Activated CD4-positive, alpha-beta T cell treated with anti-CD3 and anti-CD28 coated beads, Interleukin-2, amount 10 ng/mL, durations not matched to agents 7 days and 5 days (primary cell): ENCODE measurements at regions not wholly inside any gene's neighbourhood (a gene's known extent, or its start where the extent isn't known, plus 50 kb on each side); places are given as distances from the start of the nearest gene placed in this dataset.

Experiments used
- CTCF ChIA-PET: fragments of 350-600 bp; sonication (Branson Sonifier 250); formaldehyde crosslinking; loops from one replicate; lab custom pipeline; 2021; ENCODE audit warnings: antibody characterized with exemption; lab: Charles Lee
- POLR2A ChIA-PET: fragments of 350-600 bp; sonication (Branson Sonifier 250); formaldehyde crosslinking; loops from one replicate; lab custom pipeline; 2021; ENCODE audit warnings: antibody characterized with exemption; lab: Charles Lee
- DNase-seq: peaks from one replicate; pipeline ENCODE4 v3.0.0-alpha.2; 2020
- H3K27ac Mint-ChIP-seq: one replicate; pipeline ENCODE4 v1.8.0; 2021; ENCODE audit warnings: mild to moderate bottlenecking, moderate library complexity, mixed read lengths
- H3K27me3 Mint-ChIP-seq: one replicate; pipeline ENCODE4 v1.8.0; 2021; ENCODE audit warnings: mixed read lengths
- H3K36me3 Mint-ChIP-seq: one replicate; pipeline ENCODE4 v1.8.0; 2021; ENCODE audit warnings: low read depth, mixed read lengths
- H3K4me1 Mint-ChIP-seq: one replicate; pipeline ENCODE4 v1.8.0; 2021; ENCODE audit warnings: mixed read lengths
- H3K4me3 Mint-ChIP-seq: one replicate; pipeline ENCODE4 v1.8.0; 2021; ENCODE audit warnings: mild to moderate bottlenecking, moderate library complexity, mixed read lengths
- H3K9me3 Mint-ChIP-seq: one replicate; pipeline ENCODE4 v1.8.0; 2021; ENCODE audit warnings: mixed read lengths

DNA sequence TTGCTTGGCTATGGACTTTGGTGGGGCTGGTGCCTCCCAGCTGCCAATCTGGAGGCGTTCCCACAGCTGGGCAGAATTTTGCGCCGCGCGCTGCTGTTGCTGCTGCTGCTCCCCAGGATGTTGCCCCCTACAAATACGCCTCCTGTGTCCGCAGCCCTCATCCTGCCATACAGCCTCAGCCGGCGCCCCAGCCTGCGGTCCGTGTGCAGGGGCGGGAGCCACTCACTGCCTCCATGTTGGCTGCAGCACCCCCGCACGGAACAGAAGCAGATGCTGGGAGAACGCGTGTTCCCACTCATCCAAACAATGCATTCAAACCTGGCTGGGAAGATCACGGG is 197.7 kb upstream of the MCTP2 start:
- Mint-ChIP-seq H3K27ac (no peak overlapping the region), H3K9me3 (no peaks in the 10 kb centered on the region), H3K4me3 (no peak overlapping the region), H3K4me1 (no peaks in the 10 kb centered on the region), H3K36me3 (no peaks in the 10 kb centered on the region), H3K27me3 (peaks cover 4% of the 10 kb centered on the region)
- ChIA-PET CTCF (no interaction called here), POLR2A (no interaction called here)
- DNase-seq: no peak

DNA sequence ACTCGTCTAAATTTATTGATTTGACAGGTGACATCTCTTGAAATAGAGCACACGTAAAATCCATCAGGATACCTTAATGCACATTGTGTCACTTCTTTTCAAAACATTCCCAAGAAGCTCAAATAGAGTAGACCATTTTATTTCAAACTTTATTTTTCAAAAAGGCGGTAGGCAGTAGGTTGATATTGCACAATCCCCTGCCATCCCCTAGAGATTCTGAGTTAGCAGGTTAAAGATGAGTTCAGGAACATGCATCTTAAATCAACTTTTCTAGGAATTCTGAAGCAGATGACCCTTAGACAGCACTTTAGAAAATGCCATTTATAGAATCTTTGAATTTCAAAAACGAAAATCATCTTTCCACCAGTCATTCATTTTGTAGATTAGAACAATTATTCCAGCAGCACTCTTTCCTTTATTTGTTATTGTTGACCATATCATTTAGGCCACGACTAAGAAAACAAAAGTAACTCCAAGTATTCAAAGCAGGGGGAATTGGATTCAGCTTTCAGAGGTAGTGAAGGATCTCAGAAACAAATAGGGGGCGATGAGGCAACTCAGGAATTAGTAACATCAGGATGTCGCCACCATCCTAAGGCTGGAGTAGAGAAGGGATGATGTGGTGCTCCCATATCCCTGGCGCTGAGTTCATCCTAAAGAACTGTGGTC is 198.2 kb upstream of the MCTP2 start:
- DNase-seq: no peak
- POLR2A ChIA-PET: no interaction called here

DNA sequence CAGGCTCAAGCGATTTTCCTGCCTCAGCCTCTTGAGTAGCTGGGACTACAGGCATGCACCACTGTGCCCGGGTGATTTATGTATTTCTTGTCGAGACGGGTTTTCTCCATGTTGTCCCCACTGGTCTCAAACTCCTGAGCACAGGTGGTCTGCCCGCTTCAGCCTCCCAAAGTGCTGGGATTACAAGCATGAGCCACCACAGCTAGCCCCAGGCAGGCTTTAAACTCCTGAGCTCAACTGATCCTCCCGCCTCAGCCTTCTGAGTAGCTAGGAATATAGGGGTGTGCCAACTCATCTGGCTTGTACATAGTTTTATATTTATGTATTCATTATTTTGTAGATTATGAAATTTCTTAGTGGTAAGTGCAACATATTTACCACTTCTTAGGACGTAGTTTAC is 198.8 kb upstream of the MCTP2 start:
- Mint-ChIP-seq H3K9me3 (no peaks in the 10 kb centered on the region), H3K36me3 (no peaks in the 10 kb centered on the region), H3K27me3 (peaks cover 2% of the 10 kb centered on the region), H3K4me3 (no peak overlapping the region), H3K27ac (no peak overlapping the region), H3K4me1 (no peaks in the 10 kb centered on the region)
- ChIA-PET CTCF (no interaction called here), POLR2A (no interaction called here)
- no peak for DNase-seq

More for the DNA sequence above, 198.2 kb upstream of the MCTP2 start:
- no peaks in the 10 kb centered on the region for H3K9me3 Mint-ChIP-seq
- CTCF ChIA-PET: no interaction called here
- no peaks in the 10 kb centered on the region for H3K4me1 Mint-ChIP-seq
- H3K36me3 Mint-ChIP-seq: no peaks in the 10 kb centered on the region
- H3K27me3 Mint-ChIP-seq: peaks cover 3% of the 10 kb centered on the region
- no peak overlapping the region for H3K27ac Mint-ChIP-seq
- no peak overlapping the region for H3K4me3 Mint-ChIP-seq

DNA sequence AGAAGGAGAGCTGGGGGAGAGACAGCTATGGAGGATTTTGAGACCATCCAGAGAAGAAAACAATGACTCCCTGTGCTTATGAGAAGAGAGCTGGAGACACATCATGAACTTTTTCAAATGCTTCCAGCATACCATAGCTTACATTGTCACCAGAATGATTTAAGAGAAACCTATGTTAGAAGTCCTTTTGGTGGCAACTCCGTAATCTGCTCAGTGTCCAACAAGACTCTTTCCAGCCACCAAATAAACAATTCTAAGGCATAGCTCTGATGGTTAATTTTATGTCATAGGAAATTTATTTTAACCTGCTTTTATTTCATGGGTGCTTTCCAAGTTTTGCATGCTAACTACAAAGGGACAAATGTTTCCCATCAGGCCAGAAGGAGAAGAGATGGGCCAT is 200.3 kb upstream of the MCTP2 start:
- H3K27me3 Mint-ChIP-seq: peaks cover 2% of the 10 kb centered on the region
- H3K27ac Mint-ChIP-seq: no peak overlapping the region
- no peaks in the 10 kb centered on the region for H3K4me1 Mint-ChIP-seq
- H3K36me3 Mint-ChIP-seq: no peaks in the 10 kb centered on the region
- no peak overlapping the region for H3K4me3 Mint-ChIP-seq
- POLR2A ChIA-PET: no interaction called here
- H3K9me3 Mint-ChIP-seq: no peaks in the 10 kb centered on the region
- DNase-seq: no peak
- CTCF ChIA-PET: no interaction called here

DNA sequence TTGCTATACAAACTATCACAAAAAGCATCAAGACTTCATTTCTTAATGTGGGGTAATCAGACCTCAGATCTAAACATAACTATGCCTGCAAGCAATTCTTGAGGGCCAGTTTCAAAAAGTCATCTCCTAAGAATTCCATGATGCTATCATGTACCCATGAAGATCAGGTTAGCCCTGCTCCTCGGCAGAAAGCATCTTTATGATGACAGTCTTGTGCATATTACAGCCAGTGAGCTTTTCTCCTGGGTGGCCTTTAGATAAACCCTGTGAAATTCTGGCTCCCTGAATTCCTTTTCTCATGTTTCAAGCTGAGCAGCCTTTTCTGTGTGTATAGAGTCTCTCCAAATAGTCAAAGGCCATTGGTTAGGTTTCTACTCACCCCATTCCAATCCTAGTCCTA is 201.9 kb upstream of the MCTP2 start:
- H3K36me3 Mint-ChIP-seq: no peaks in the 10 kb centered on the region
- H3K9me3 Mint-ChIP-seq: no peaks in the 10 kb centered on the region
- no peak overlapping the region for H3K27ac Mint-ChIP-seq
- no peak for DNase-seq
- H3K4me1 Mint-ChIP-seq: no peaks in the 10 kb centered on the region
- H3K4me3 Mint-ChIP-seq: no peak overlapping the region
- H3K27me3 Mint-ChIP-seq: peaks cover 2% of the 10 kb centered on the region
- CTCF ChIA-PET: no interaction called here
- POLR2A ChIA-PET: no interaction called here

DNA sequence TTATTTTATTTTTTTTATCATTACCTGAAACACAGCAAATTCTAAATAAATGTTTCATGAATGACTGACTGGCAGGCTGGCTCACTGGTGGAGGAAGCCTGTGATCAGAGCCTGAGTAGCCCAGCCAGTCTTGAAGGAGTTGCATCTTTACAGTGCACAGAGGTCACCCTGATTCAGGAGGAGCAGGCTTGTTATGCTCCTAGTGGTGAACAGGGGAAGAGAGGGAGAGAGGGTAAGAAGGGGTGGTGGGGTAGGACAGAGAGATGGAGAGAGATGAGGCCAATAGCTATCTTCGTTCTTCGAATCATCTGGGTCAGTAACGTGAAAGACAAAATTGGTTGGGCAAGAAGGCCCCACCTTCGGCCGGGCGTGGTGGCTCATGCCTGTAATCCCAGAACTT is 202.6 kb upstream of the MCTP2 start:
- Mint-ChIP-seq H3K27me3 (peaks cover 2% of the 10 kb centered on the region), H3K9me3 (no peaks in the 10 kb centered on the region), H3K27ac (no peak overlapping the region), H3K36me3 (no peaks in the 10 kb centered on the region), H3K4me3 (no peak overlapping the region), H3K4me1 (no peaks in the 10 kb centered on the region)
- ChIA-PET POLR2A (no interaction called here), CTCF (no interaction called here)
- no peak for DNase-seq

DNA sequence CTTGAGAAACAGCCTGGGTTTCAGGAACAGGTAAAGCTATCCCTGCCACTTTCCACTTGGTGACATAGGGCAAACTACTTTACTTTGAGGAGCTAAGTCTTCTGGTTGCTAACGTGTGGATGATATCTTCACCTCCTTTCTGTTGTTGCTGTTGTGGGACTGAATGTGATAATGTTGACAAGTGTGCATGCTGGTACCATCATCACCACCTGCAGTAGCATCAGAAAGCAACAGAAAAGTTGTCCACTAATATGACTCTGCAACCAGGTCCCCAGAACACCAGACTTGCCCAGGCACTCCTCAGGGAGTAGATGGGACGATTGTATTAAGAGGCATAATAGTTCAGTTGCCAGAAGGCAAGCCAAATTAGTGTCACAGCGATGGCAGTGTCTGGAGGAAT is 203.2 kb upstream of the MCTP2 start:
- ChIA-PET CTCF (no interaction called here), POLR2A (no interaction called here)
- no peak for DNase-seq
- Mint-ChIP-seq H3K27ac (no peak overlapping the region), H3K9me3 (no peaks in the 10 kb centered on the region), H3K4me3 (no peak overlapping the region), H3K36me3 (no peaks in the 10 kb centered on the region), H3K4me1 (no peaks in the 10 kb centered on the region), H3K27me3 (peaks cover 2% of the 10 kb centered on the region)

DNA sequence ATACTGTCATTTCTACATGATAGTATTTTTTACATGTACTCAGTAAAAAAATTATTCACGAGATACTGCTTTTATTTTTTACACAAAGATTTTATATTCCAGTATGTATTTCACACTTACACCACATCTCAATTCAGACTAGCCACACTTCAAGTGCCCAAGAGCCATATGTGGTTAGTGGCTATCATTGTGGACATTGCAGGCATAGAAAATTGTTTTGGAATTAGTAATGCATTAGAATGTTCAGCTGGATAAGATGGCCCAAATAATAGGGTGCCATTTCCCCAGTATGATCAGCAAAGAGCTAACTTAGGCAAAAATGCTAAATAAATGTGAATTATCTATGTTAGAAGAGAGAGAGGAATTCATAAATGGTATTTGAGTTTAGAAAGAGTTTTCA is 203.8 kb upstream of the MCTP2 start:
- Mint-ChIP-seq H3K9me3 (no peaks in the 10 kb centered on the region), H3K4me1 (no peaks in the 10 kb centered on the region), H3K27me3 (peaks cover 2% of the 10 kb centered on the region), H3K4me3 (no peak overlapping the region), H3K36me3 (no peaks in the 10 kb centered on the region), H3K27ac (no peak overlapping the region)
- CTCF ChIA-PET: no interaction called here
- POLR2A ChIA-PET: no interaction called here
- DNase-seq: no peak

DNA sequence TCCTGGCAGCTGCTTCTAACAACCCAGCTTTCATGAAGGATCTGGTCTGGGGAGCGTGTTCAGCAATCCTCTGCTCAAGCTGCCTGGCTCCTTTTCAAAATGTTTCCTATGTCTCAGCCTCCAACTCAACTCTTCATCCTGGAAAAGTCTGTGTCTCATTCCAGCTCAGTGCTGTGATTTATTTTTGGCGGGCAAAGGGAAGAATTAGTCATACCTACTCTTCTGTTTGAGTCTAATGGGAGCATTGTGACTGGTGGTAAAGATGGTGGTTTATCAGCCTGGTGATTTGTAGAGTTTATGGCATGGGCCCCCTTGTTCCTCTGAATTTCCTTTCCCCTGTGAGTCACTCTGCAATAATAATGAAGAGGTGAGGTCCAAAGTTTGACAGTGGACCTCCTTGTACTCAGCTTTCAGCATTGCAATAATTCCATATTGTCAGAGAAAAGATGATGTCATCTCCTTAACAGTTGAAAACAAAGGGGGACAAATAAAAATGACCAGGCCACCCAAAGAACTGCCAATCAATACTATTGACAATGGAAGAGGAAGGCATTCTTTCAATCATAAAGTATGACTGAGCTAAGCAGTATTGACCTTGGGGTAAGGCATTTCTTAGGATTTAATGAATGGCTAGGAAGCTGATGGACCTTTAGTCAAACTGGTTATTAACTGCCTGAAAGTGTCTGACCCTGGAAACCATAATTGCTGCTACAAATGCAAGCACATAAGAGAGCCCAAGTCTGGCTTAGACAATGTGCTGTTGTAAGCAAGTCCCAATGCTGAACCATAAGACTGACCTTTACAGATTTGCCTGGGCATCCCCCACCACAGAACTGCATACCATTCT is 204.7 kb upstream of the MCTP2 start:
- DNase-seq: no peak
- H3K4me1 Mint-ChIP-seq: no peaks in the 10 kb centered on the region
- H3K36me3 Mint-ChIP-seq: no peaks in the 10 kb centered on the region
- ChIA-PET CTCF (interaction anchor here (0.6 kb wide), 1 partner anchor 361 kb away, joined by 3 read pairs; no protein-coding TSS in a partner anchor), POLR2A (no interaction called here)
- H3K27ac Mint-ChIP-seq: no peak overlapping the region
- no peak overlapping the region for H3K4me3 Mint-ChIP-seq
- H3K27me3 Mint-ChIP-seq: peaks cover 4% of the 10 kb centered on the region
- no peaks in the 10 kb centered on the region for H3K9me3 Mint-ChIP-seq

DNA sequence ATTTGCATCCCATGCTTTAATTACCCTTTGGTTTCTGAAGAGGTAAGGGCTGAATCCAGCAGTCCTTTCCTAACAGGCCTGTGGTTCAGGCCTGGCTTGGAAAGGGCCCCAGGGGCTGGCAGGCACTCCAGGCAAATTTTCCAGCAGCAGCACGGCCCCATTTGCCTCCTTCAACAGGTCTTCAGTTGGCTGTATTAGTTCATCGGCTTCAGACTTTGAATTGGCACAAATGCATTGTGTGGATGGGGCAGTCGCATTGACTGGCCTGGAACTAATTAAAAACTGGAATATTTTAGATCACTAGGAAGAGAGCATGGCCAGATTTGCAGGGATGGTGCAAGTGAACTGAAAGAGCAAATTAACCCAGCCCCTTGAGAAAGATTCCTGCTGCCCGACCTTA is 207.8 kb upstream of the MCTP2 start:
- POLR2A ChIA-PET: no interaction called here
- no peaks in the 10 kb centered on the region for H3K36me3 Mint-ChIP-seq

DNA sequence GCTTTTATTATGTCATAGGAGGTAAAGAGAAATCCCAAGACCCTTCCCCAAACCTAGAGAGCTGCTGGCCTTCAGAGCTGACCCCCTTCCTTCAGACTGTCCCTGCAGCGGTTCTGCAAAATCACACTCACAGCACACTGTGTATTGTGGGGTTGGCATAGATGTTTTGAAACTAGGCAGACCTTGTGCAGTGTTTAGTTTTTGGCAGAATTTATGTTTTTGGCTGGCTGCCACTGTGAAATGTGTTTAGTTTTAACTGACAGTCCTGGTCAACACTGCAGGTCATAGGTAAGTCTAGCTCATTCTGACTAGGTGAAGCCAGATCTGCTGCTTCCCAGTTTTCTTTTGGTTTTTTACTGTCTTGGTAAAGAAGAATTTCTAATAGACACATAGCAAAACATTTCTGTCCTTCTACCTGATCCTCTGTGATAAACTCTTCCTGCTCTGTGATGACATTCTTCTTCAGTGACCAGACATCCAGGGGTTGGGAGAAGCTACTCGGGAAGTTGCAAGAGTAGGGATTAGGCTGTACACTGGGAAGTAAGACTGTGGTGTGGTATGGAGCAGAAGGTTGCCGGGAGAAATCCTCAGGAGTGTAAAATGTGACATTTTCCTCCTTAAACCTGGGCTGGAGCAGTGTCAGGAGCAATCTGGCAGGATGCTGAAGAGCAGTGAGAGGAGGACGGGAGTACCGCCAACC is 209.6 kb upstream of the MCTP2 start:
- H3K36me3 Mint-ChIP-seq: no peaks in the 10 kb centered on the region
- POLR2A ChIA-PET: no interaction called here
- H3K4me1 Mint-ChIP-seq: no peaks in the 10 kb centered on the region
- no peak for DNase-seq
- CTCF ChIA-PET: no interaction called here
- no peak overlapping the region for H3K27ac Mint-ChIP-seq
- H3K9me3 Mint-ChIP-seq: no peaks in the 10 kb centered on the region
- H3K4me3 Mint-ChIP-seq: no peak overlapping the region
- H3K27me3 Mint-ChIP-seq: peaks cover 5% of the 10 kb centered on the region

More for the DNA sequence above, 207.8 kb upstream of the MCTP2 start:
- CTCF ChIA-PET: no interaction called here
- Mint-ChIP-seq H3K4me3 (no peak overlapping the region), H3K27me3 (peaks cover 5% of the 10 kb centered on the region), H3K27ac (no peak overlapping the region), H3K4me1 (no peaks in the 10 kb centered on the region), H3K9me3 (no peaks in the 10 kb centered on the region)
- no peak for DNase-seq

DNA sequence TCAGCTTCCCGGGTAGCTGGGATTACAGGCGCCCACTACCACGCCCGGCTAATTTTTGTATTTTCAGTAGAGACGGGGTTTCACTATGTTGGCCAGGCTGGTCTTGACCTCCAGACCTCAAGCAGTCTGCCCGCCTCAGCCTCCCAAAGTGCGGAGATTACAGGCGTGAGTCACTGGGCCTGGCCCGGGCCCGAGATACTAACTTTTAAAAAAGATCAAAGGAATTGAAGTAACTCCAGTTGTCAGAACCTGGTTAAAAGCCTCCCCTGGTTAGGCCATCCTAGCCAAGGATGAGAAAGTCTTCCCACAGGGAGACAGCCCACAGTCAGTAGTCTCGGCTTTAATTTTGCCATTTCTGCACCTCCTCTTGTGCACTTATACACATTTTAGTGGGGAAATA is 212.3 kb upstream of the MCTP2 start:
- ChIA-PET CTCF (no interaction called here), POLR2A (no interaction called here)
- no peak overlapping the region for H3K4me3 Mint-ChIP-seq
- no peak for DNase-seq
- no peaks in the 10 kb centered on the region for H3K9me3 Mint-ChIP-seq
- H3K36me3 Mint-ChIP-seq: no peaks in the 10 kb centered on the region
- peaks cover 5% of the 10 kb centered on the region for H3K27me3 Mint-ChIP-seq
- H3K4me1 Mint-ChIP-seq: no peaks in the 10 kb centered on the region
- H3K27ac Mint-ChIP-seq: no peak overlapping the region

DNA sequence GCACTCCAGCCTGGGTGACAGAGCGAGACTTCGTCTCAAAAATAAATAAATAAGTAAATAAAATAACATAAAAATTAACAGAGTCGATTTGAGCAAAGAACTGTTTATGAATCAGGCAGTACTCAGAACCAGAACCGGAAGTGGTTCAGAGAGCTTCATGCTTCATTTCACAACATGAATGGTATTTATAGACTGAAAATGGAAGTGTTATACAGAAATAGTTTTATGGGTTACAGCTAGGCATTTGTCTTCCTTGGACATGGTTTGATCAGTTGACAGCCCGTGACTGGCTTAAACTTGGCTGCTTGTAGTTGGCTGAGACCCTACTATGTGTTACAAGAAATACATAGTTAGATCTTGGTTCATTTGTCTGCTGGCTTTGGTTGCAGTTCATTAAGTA is 216.0 kb upstream of the MCTP2 start:
- Mint-ChIP-seq H3K27ac (no peak overlapping the region), H3K27me3 (no peaks in the 10 kb centered on the region), H3K36me3 (no peaks in the 10 kb centered on the region), H3K4me3 (no peak overlapping the region), H3K4me1 (no peaks in the 10 kb centered on the region), H3K9me3 (no peaks in the 10 kb centered on the region)
- DNase-seq: no peak
- ChIA-PET CTCF (interaction anchor here (0.7 kb wide), 1 partner anchor 93 kb away, joined by 3 read pairs; no protein-coding TSS in a partner anchor), POLR2A (no interaction called here)
